Fibroblast of lung (primary cell): ENCODE measurements at regions not wholly inside any gene's neighbourhood (a gene's known extent, or its start where the extent isn't known, plus 50 kb on each side); places are given as distances from the start of the nearest gene placed in this dataset.

Experiments used
- CTCF ChIP-seq, 2 donors: IDR thresholded peaks in 1 of 2; conservative IDR thresholded peaks in 1 of 2; 1 replicate in 1 of 2; 2 replicates in 1 of 2; pipeline ENCODE4 v1.5.1; 2011 to 2012; ENCODE audit warnings: low read length in 2 of 2, control low read depth in 1 of 2, inconsistent platforms in 1 of 2, low read depth in 1 of 2, mild to moderate bottlenecking in 1 of 2
- EZH2 ChIP-seq: IDR thresholded peaks from 2 replicates; pipeline ENCODE4 v1.5.1; 2012; ENCODE audit warnings: low read length, control low read depth, mild to moderate bottlenecking; ENCODE audit errors: missing control alignments

DNA sequence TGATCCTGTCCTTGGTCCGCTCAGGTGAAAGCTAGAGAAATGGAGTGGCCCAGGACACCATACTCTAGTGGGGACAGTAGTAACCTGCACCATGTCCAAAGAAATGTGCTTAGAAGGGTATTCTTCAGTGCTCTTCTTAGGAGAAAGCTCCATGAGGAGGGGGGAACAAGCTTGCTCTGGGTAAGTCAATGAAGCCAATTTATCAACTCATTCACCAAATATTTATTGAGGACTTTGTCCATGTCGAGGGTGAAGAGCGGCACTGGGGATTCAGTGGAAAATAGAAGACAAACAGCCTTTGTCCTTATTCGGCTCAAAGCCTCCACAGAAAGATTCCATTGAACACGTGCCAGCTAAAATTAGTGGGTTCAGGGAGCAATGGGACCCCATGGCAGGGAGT, 677.8 kb downstream of the BCL11B start:
- TF ChIP-seq CTCF (conservative IDR thresholded peaks at IDR 0.05 in 1 of 2, IDR thresholded peaks at IDR 0.05 in 1 of 2; ENCODE audit: low read depth in 1 of 2, low read length in 2 of 2) = no peak
- no peak for TF ChIP-seq EZH2
